ENCODE measurements at regions not wholly inside any gene's neighbourhood (a gene's known extent, or its start where the extent isn't known, plus 50 kb on each side); places are given as distances from the start of the nearest gene placed in this dataset.

- TF ChIP-seq, protein P1, sequence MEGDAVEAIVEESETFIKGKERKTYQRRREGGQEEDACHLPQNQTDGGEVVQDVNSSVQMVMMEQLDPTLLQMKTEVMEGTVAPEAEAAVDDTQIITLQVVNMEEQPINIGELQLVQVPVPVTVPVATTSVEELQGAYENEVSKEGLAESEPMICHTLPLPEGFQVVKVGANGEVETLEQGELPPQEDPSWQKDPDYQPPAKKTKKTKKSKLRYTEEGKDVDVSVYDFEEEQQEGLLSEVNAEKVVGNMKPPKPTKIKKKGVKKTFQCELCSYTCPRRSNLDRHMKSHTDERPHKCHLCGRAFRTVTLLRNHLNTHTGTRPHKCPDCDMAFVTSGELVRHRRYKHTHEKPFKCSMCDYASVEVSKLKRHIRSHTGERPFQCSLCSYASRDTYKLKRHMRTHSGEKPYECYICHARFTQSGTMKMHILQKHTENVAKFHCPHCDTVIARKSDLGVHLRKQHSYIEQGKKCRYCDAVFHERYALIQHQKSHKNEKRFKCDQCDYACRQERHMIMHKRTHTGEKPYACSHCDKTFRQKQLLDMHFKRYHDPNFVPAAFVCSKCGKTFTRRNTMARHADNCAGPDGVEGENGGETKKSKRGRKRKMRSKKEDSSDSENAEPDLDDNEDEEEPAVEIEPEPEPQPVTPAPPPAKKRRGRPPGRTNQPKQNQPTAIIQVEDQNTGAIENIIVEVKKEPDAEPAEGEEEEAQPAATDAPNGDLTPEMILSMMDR (conservative IDR thresholded peaks at IDR 0.05): no peak
- TF ChIP-seq ZFX (IDR thresholded peaks at IDR 0.05): no peak
- no peak overlapping the region for H3K27ac ChIP-seq
Measured at GRCh38 chr12:116650585-116651087, 87.2 kb downstream of the SPRING1 start.

GRCh38 chr12:116650062-116650461, 87.8 kb downstream of the SPRING1 start:
- no peak overlapping the region for H3K27ac ChIP-seq
- TF ChIP-seq, protein P1 (conservative IDR thresholded peaks at IDR 0.05): no peak
- no peak for TF ChIP-seq ZFX (IDR thresholded peaks at IDR 0.05)

DNA sequence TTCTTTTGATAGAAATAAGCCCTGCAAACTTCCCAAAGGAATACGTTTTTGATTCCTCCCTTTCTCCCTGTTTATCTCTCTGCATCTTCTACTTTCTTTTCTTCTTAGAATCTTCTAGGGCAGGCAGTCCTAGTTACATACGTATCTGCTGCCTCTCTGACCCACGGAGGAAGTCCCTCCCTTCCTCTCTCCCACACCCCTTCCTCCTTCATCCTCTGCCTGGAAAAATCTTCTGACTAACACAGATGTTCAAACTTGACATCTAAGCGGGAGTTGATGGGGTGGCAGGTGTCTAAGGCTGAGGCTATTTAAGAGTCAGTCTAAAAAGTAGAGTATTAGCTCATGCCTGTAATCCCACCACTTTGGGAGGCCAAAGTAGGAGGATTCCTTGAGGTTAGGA, 88.6 kb downstream of the MAP1LC3B2 start:
- no peak for TF ChIP-seq ZFX (IDR thresholded peaks at IDR 0.05)
- TF ChIP-seq, protein P1 (conservative IDR thresholded peaks at IDR 0.05): no peak
- H3K27ac ChIP-seq: no peak overlapping the region

- no peak for TF ChIP-seq ZFX (IDR thresholded peaks at IDR 0.05)
- TF ChIP-seq, protein P1 (conservative IDR thresholded peaks at IDR 0.05): no peak
- no peak overlapping the region for H3K27ac ChIP-seq
Measured at GRCh38 chr12:116646901-116647300, 87.7 kb downstream of the MAP1LC3B2 start.

- H3K27ac ChIP-seq: no peak overlapping the region
- TF ChIP-seq, protein P1 (conservative IDR thresholded peaks at IDR 0.05): no peak
- no peak for TF ChIP-seq ZFX (IDR thresholded peaks at IDR 0.05)
Measured at GRCh38 chr12:116644806-116645205, 85.6 kb downstream of the MAP1LC3B2 start.

DNA sequence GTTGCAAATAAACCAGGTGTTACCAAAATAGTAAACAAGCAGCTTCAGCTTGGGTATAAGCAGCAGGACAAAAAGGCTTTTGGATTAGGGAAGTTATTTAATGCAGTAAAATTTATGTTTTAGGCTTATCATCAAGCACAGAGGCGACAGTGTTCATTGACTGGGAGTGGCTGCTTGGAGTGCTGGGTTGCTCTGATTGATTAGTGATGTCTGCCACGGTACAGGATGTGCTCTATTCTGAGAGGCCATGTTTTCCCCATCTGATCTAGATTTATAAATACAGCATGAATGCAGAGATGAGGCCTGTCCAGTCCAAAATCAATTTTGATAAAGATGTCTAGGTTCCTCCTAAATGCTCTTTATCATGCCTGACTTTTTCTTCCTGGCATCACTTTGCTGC, 83.5 kb downstream of the MAP1LC3B2 start:
- no peak for TF ChIP-seq ZFX (IDR thresholded peaks at IDR 0.05)
- TF ChIP-seq, protein P1 (conservative IDR thresholded peaks at IDR 0.05): no peak
- H3K27ac ChIP-seq: no peak overlapping the region

DNA sequence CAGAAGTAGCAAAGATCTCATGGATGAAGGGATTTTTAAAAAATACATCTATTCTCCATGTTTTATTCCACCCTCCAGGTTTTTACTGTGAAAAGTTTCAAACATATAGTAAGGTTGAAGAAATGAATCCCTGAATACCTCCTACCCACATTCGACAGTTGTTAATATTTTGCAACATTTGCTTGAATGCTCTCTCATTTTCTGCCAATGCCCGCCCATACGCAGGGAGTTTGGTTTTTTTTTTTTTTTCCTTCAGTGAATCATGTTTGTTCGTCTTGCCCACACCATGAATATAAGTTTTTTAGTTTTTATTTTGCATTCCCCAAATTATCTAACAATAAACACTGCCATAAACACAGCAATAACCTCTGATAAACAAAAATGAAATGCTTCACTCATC, 82.9 kb downstream of the MAP1LC3B2 start:
- TF ChIP-seq, protein P1 (conservative IDR thresholded peaks at IDR 0.05): no peak
- TF ChIP-seq ZFX (IDR thresholded peaks at IDR 0.05): no peak

More for the DNA sequence above, 82.9 kb downstream of the MAP1LC3B2 start:
- H3K27ac ChIP-seq: no peak overlapping the region

Measured in C4-2B (cell line).